ENCODE measurements at regions not wholly inside any gene's neighbourhood (a gene's known extent, or its start where the extent isn't known, plus 50 kb on each side); places are given as distances from the start of the nearest gene placed in this dataset.

DNA sequence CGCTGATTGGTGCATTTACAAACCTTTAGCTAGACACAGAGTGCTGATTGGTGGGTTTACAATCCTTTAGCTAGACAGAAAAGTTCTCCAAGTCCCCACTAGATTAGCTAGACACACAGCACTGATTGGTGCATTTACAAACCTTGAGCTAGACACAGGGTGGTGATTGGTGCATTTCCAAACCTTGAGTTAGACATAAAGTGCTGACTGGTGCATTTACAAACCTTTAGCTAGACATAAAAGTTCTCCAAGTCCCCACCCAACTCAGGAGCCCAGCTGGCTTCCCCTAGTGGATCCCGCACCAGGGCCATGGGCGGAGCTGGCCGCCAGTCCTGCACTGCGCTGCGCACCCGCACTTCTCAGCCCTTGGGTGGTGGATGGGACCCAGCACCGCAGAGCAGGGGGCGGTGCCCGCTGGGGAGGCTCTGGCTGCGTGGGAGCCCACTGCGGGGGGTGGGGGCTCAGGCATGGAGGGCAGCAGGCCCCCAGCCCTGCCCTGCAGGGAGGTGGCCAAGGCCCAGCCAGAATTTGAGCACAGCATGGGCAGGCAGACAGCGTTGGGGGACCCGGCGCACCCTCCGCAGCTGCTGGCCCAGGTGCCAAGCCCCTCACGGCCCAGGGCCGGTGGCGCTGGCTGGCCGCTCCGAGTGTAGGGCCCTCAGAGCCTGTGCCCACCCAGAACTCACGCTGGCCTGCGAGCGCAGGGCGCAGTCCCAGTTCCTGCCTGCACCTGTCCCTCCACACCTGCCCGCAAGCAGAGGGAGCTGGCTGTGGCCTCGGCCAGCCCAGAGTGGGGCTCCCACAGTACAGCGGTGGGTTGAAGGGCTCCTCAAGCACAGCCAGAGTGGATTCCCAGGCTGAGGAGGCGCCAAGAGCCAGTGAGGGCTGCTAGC lies 608.9 kb upstream of the LCORL start:
- no peak overlapping the region for H2AFZ ChIP-seq (ENCODE audit: control insufficient read depth, low read depth, low read length)
- 52% methylated on average over 29 of the region's 29 CpGs for WGBS (ENCODE audit: insufficient coverage, insufficient replicate concordance, low lambda C conversion rate, missing lambda C conversion rate)
- H3K36me3 ChIP-seq (ENCODE audit: control insufficient read depth in 2 of 2, insufficient read depth in 2 of 2, low read length in 1 of 2): no peaks in the 10 kb centered on the region
- DNase-seq (ENCODE audit: low read depth, low spot score) (no peak), FAIRE-seq (no peak), ATAC-seq (no peak)
- no peak overlapping the region for H3K4me3 ChIP-seq
- no peaks in the 10 kb centered on the region for H3K4me1 ChIP-seq (ENCODE audit: control insufficient read depth, insufficient read depth, low read length)
- BruUV-seq (replicated peaks): no TSS peak
- ChIA-PET RAD21 (ENCODE audit: unreplicated experiment) (no interaction called here), CTCF (no interaction called here), POLR2A (no interaction called here), SMC1A (ENCODE audit: uncharacterized antibody, unreplicated experiment) (interaction anchor here (0.7 kb wide), 1 partner anchor 9 kb away, joined by 3 read pairs; no protein-coding TSS in a partner anchor)
- in situ Hi-C loops (cut with MboI): no loop called here
- intact Hi-C loops (cut with micrococcal nuclease; ENCODE audit: unreplicated experiment): no loop called here
- H3K9ac ChIP-seq (ENCODE audit: control insufficient read depth, insufficient read depth, low read length): no peak overlapping the region
- no peak overlapping the region for H3K27ac ChIP-seq (ENCODE audit: control insufficient read depth, insufficient read depth)
- H4K20me1 ChIP-seq (ENCODE audit: control insufficient read depth, insufficient read depth): no peaks in the 10 kb centered on the region
- H3K27me3 ChIP-seq (replicated peaks in 1 of 2; ENCODE audit: control insufficient read depth in 2 of 2, insufficient read depth in 2 of 2, low read length in 1 of 2): no peaks in the 10 kb centered on the region
- H3K4me2 ChIP-seq (ENCODE audit: control insufficient read depth, insufficient read depth): no peak overlapping the region
- H3K79me2 ChIP-seq (ENCODE audit: control insufficient read depth, insufficient read depth, low read length): no peaks in the 10 kb centered on the region
- H3K9me3 ChIP-seq (replicated peaks; ENCODE audit: control insufficient read depth, insufficient read depth, low read length): no peaks in the 10 kb centered on the region; the same call in 2 of the 3 replicates
- TF ChIP-seq IRF3 (IDR thresholded peaks at IDR 0.05): no peak
- no peak for TF ChIP-seq NR2C1 (IDR thresholded peaks at IDR 0.05)
- TF ChIP-seq MAX (IDR thresholded peaks at IDR 0.05; ENCODE audit: low read depth, low read length): no peak
- TF ChIP-seq, protein P1, sequence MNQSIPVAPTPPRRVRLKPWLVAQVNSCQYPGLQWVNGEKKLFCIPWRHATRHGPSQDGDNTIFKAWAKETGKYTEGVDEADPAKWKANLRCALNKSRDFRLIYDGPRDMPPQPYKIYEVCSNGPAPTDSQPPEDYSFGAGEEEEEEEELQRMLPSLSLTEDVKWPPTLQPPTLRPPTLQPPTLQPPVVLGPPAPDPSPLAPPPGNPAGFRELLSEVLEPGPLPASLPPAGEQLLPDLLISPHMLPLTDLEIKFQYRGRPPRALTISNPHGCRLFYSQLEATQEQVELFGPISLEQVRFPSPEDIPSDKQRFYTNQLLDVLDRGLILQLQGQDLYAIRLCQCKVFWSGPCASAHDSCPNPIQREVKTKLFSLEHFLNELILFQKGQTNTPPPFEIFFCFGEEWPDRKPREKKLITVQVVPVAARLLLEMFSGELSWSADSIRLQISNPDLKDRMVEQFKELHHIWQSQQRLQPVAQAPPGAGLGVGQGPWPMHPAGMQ (IDR thresholded peaks at IDR 0.05; ENCODE audit: borderline replicate concordance): no peak
- TF ChIP-seq, protein P2, sequence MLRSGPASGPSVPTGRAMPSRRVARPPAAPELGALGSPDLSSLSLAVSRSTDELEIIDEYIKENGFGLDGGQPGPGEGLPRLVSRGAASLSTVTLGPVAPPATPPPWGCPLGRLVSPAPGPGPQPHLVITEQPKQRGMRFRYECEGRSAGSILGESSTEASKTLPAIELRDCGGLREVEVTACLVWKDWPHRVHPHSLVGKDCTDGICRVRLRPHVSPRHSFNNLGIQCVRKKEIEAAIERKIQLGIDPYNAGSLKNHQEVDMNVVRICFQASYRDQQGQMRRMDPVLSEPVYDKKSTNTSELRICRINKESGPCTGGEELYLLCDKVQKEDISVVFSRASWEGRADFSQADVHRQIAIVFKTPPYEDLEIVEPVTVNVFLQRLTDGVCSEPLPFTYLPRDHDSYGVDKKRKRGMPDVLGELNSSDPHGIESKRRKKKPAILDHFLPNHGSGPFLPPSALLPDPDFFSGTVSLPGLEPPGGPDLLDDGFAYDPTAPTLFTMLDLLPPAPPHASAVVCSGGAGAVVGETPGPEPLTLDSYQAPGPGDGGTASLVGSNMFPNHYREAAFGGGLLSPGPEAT (IDR thresholded peaks at IDR 0.05; ENCODE audit: low read depth): no peak
- no peak for TF ChIP-seq MYC (IDR thresholded peaks at IDR 0.05; ENCODE audit: insufficient read depth, insufficient read length, insufficient replicate concordance, low read length, severe bottlenecking)
- TF ChIP-seq MYB (IDR thresholded peaks at IDR 0.05; ENCODE audit: borderline replicate concordance, low read depth, low read length): no peak
- no peak for TF ChIP-seq POU2F2 (IDR thresholded peaks at IDR 0.05; ENCODE audit: borderline replicate concordance, low read depth, low read length)
- TF ChIP-seq, protein P3, sequence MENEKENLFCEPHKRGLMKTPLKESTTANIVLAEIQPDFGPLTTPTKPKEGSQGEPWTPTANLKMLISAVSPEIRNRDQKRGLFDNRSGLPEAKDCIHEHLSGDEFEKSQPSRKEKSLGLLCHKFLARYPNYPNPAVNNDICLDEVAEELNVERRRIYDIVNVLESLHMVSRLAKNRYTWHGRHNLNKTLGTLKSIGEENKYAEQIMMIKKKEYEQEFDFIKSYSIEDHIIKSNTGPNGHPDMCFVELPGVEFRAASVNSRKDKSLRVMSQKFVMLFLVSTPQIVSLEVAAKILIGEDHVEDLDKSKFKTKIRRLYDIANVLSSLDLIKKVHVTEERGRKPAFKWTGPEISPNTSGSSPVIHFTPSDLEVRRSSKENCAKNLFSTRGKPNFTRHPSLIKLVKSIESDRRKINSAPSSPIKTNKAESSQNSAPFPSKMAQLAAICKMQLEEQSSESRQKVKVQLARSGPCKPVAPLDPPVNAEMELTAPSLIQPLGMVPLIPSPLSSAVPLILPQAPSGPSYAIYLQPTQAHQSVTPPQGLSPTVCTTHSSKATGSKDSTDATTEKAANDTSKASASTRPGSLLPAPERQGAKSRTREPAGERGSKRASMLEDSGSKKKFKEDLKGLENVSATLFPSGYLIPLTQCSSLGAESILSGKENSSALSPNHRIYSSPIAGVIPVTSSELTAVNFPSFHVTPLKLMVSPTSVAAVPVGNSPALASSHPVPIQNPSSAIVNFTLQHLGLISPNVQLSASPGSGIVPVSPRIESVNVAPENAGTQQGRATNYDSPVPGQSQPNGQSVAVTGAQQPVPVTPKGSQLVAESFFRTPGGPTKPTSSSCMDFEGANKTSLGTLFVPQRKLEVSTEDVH (IDR thresholded peaks at IDR 0.05; ENCODE audit: low read depth, partially characterized antibody): no peak
- TF ChIP-seq HDAC2 (IDR thresholded peaks at IDR 0.05): no peak
- TF ChIP-seq GABPA (IDR thresholded peaks at IDR 0.05; ENCODE audit: low read depth): no peak
- no peak for TF ChIP-seq ZNF207 (IDR thresholded peaks at IDR 0.05; ENCODE audit: borderline replicate concordance)
- TF ChIP-seq FOS (IDR thresholded peaks at IDR 0.05; ENCODE audit: borderline replicate concordance, extremely low read depth, insufficient read length): no peak
- no peak for TF ChIP-seq NBN (IDR thresholded peaks at IDR 0.05)

All from GM12878 (cell line).